Epithelial cell of esophagus (primary cell): ENCODE measurements at regions not wholly inside any gene's neighbourhood (a gene's known extent, or its start where the extent isn't known, plus 50 kb on each side); places are given as distances from the start of the nearest gene placed in this dataset.

Source experiments
- DNase-seq: peaks from one replicate; pipeline ENCODE4 v3.0.0; 2010; ENCODE audit warnings: low read depth
- H3K4me3 ChIP-seq: 2 replicates; pipeline ENCODE4 v1.5.1; 2011; ENCODE audit warnings: mild to moderate bottlenecking, low read length, control low read depth
- CTCF ChIP-seq: IDR thresholded peaks from 2 replicates; pipeline ENCODE4 v1.5.1; 2011; ENCODE audit warnings: low read depth, mild to moderate bottlenecking, low read length, control low read depth, inconsistent platforms; ENCODE audit not compliant: insufficient read depth; ENCODE audit errors: missing control alignments

GRCh38 chr5:3346111-3346820, 249.4 kb upstream of the IRX1 start:
- TF ChIP-seq CTCF: no peak
- H3K4me3 ChIP-seq: no peak overlapping the region
- no peak for DNase-seq

DNA sequence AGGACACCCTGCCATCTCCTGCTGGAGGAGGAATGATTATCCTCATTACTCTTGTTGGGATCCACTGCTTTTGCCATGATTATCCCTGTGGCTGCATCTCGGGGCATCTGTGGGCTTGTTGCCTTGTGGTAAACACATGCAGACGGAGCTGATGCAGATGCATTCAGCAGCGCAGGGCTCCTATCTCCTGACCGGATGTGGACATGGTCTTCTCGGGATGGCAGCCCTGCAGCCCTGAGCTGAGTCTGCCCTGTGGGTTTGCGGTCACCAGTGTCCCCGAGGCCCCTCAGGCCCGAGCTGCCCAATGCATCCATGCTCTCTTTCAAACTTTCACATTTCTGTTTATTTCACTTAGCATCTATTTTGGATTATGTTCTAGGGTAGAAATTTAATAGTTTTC, 250.4 kb upstream of the IRX1 start:
- DNase-seq: no peak
- no peak for TF ChIP-seq CTCF
- H3K4me3 ChIP-seq: no peak overlapping the region

GRCh38 chr5:3344671-3345070, 251.0 kb upstream of the IRX1 start:
- no peak for TF ChIP-seq CTCF
- no peak for DNase-seq
- H3K4me3 ChIP-seq: no peak overlapping the region

GRCh38 chr5:3343911-3344310, 251.7 kb upstream of the IRX1 start:
- DNase-seq: no peak
- TF ChIP-seq CTCF: no peak
- H3K4me3 ChIP-seq: no peak overlapping the region

DNA sequence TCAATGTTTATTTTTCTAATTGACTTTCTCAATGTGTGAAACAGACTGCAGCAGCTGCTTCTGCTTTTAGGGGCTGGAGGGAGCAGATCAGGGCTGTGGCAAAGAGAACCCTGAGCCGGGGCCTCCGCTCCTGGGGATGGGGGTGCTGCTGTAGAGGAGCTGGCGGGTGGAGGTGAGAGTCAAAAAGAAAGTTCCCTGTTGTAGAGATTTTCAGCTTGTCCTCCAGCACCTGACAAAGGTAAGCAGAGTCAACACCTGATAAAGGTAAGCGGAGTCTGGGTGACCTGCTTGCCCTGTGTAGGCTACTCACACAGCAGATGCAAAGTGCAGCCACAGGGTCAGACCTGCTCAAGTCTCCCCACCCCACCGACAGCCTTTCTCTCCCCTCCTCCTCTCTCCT, 252.4 kb upstream of the IRX1 start:
- no peak for DNase-seq
- no peak overlapping the region for H3K4me3 ChIP-seq
- no peak for TF ChIP-seq CTCF

- no peak for TF ChIP-seq CTCF
- no peak overlapping the region for H3K4me3 ChIP-seq
- DNase-seq: no peak
These were observed 253.1 kb upstream of the IRX1 start for GRCh38 chr5:3342271-3343100.
